MM.1S (cell line): ENCODE measurements at regions not wholly inside any gene's neighbourhood (a gene's known extent, or its start where the extent isn't known, plus 50 kb on each side); places are given as distances from the start of the nearest gene placed in this dataset.

Experiments
- DNase-seq: peaks from one replicate; pipeline ENCODE4 v3.0.0-alpha.2; 2015
- H2AFZ ChIP-seq: fragments of 300-600 bp; sonication (generic); 2 replicates; pipeline ENCODE4 v1.6.0; 2016; ENCODE audit warnings: antibody characterized with exemption, low read length
- H3F3A ChIP-seq: fragments of 300-600 bp; sonication (generic); 2 replicates; pipeline ENCODE4 v1.6.1; 2016; ENCODE audit warnings: mild to moderate bottlenecking, antibody characterized with exemption, low read length, moderate library complexity, mixed read lengths; ENCODE audit not compliant: insufficient read depth
- H3K27ac ChIP-seq: fragments of 300-600 bp; sonication (generic); 2 replicates; pipeline ENCODE4 v1.5.1; 2016; ENCODE audit warnings: mild to moderate bottlenecking, low read length
- H3K27me3 ChIP-seq: fragments of 300-600 bp; sonication (generic); replicated peaks from 2 replicates; pipeline ENCODE4 v1.6.0; 2016; ENCODE audit warnings: low read length; ENCODE audit not compliant: insufficient read depth
- H3K36me3 ChIP-seq: fragments of 300-600 bp; sonication (generic); replicated peaks from 2 replicates; pipeline ENCODE4 v1.6.1; 2016; ENCODE audit warnings: mild to moderate bottlenecking, low read length, mixed read lengths; ENCODE audit not compliant: insufficient read depth
- H3K4me1 ChIP-seq: fragments of 300-600 bp; sonication (generic); 2 replicates; pipeline ENCODE4 v1.6.1; 2016; ENCODE audit warnings: low read length, mixed read lengths
- H3K4me2 ChIP-seq: fragments of 300-600 bp; sonication (generic); 2 replicates; pipeline ENCODE4 v1.6.0; 2016; ENCODE audit warnings: low read depth, low read length
- H3K4me3 ChIP-seq: fragments of 300-600 bp; sonication (generic); 2 replicates; pipeline ENCODE4 v1.5.1; 2016; ENCODE audit warnings: low read length, mixed read lengths
- H3K79me2 ChIP-seq: fragments of 300-600 bp; sonication (generic); 2 replicates; pipeline ENCODE4 v1.6.1; 2016; ENCODE audit warnings: mixed run types, low read length, mixed read lengths
- H3K9ac ChIP-seq: fragments of 300-600 bp; sonication (generic); 2 replicates; pipeline ENCODE4 v1.6.1; 2016; ENCODE audit warnings: low read length, mixed read lengths
- H3K9me2 ChIP-seq: fragments of 300-600 bp; sonication (generic); replicated peaks from 2 replicates; pipeline ENCODE4 v1.6.1; 2016; ENCODE audit warnings: mild to moderate bottlenecking, low read length, mixed read lengths; ENCODE audit not compliant: insufficient read depth
- H3K9me3 ChIP-seq: fragments of 300-600 bp; sonication (generic); replicated peaks from 2 replicates; pipeline ENCODE4 v1.6.1; 2016; ENCODE audit warnings: mild to moderate bottlenecking, low read length, mixed read lengths; ENCODE audit not compliant: insufficient read depth
- H4K20me1 ChIP-seq: fragments of 300-600 bp; sonication (generic); 2 replicates; pipeline ENCODE4 v1.6.1; 2016; ENCODE audit warnings: mild to moderate bottlenecking, low read length, moderate library complexity, mixed read lengths; ENCODE audit not compliant: insufficient read depth
- EZH2 ChIP-seq: fragments of 300-600 bp; sonication (generic); optimal IDR thresholded peaks from 2 replicates; pipeline ENCODE3; 2017; ENCODE audit warnings: low read depth, mild to moderate bottlenecking, antibody characterized with exemption, low read length, mixed read lengths
- EZH2phosphoT487 ChIP-seq: fragments of 300-600 bp; sonication (generic); IDR thresholded peaks from 2 replicates; pipeline ENCODE4 v1.6.1; 2018; ENCODE audit warnings: antibody characterized with exemption, low read length
- TF ChIP-seq, protein P1 (sequence below): fragments of 300-600 bp; sonication (generic); IDR thresholded peaks from 2 replicates; pipeline ENCODE4 v1.5.1; 2016; ENCODE audit warnings: antibody characterized with exemption, low read length, mixed read lengths

DNA sequence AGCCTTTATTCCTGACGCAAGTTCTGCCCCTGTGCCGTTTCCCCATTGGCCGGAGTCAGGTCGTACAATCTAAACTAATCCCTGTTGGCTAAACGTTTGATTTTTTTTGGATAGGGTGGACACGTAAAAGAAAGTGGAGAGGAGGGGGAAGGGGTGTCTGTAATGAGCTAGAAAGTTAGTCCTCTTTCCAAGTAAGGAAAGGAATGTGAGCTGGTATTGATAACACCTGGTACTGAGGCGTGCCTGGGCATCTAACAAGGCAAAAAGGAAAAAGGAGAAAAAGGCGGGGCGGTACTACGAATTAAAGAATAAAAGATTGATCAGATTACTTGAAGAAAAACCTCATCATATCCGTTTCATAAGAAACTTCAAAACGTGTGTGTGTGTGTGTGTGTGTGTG lies 665.2 kb downstream of the ANXA1 start:
- DNase-seq: no peak
- Histone ChIP-seq H3K9me2 (no peaks in the 10 kb centered on the region), H3K9me3 (no peaks in the 10 kb centered on the region), H3K9ac (no peak overlapping the region), H3K4me2 (no peak overlapping the region), H3K27ac (no peak overlapping the region), H3K27me3 (no peaks in the 10 kb centered on the region), H4K20me1 (no peaks in the 10 kb centered on the region), H3F3A (no peaks in the 10 kb centered on the region), H3K79me2 (no peaks in the 10 kb centered on the region), H3K4me3 (no peak overlapping the region), H3K4me1 (no peaks in the 10 kb centered on the region), H2AFZ (no peak overlapping the region), H3K36me3 (no peaks in the 10 kb centered on the region)
- no peak for TF ChIP-seq EZH2phosphoT487
- TF ChIP-seq EZH2: no peak
- TF ChIP-seq, protein P1, sequence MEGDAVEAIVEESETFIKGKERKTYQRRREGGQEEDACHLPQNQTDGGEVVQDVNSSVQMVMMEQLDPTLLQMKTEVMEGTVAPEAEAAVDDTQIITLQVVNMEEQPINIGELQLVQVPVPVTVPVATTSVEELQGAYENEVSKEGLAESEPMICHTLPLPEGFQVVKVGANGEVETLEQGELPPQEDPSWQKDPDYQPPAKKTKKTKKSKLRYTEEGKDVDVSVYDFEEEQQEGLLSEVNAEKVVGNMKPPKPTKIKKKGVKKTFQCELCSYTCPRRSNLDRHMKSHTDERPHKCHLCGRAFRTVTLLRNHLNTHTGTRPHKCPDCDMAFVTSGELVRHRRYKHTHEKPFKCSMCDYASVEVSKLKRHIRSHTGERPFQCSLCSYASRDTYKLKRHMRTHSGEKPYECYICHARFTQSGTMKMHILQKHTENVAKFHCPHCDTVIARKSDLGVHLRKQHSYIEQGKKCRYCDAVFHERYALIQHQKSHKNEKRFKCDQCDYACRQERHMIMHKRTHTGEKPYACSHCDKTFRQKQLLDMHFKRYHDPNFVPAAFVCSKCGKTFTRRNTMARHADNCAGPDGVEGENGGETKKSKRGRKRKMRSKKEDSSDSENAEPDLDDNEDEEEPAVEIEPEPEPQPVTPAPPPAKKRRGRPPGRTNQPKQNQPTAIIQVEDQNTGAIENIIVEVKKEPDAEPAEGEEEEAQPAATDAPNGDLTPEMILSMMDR: no peak

DNA sequence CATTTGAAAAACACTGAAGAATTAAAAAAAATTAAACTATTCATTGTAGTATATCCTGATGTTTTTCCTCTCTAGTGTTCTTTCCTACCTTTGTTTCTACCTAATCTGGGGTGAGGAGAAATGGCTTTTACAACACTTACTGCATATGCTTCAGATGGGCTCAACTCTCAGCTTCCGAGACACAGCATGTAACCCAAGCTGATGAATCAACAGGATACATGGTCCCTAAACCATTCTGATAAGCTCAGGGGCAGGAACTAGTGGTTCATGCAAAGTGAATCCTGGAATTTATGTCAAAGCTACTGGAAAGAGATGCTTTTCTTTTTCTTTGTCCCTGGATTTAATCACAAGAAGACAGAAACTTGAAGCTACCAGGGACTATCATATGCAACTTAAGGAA lies 672.5 kb upstream of the RORB start:
- no peaks in the 10 kb centered on the region for H3K9me3 ChIP-seq
- no peaks in the 10 kb centered on the region for H3K79me2 ChIP-seq
- no peak for DNase-seq
- H3K36me3 ChIP-seq: no peaks in the 10 kb centered on the region
- TF ChIP-seq EZH2: no peak
- TF ChIP-seq, protein P1: no peak
- no peak for TF ChIP-seq EZH2phosphoT487
- H4K20me1 ChIP-seq: no peaks in the 10 kb centered on the region
- no peak overlapping the region for H3K27ac ChIP-seq
- no peaks in the 10 kb centered on the region for H3K27me3 ChIP-seq
- H3K9ac ChIP-seq: no peak overlapping the region
- no peak overlapping the region for H3K4me2 ChIP-seq
- H3F3A ChIP-seq: no peaks in the 10 kb centered on the region
- no peak overlapping the region for H3K4me3 ChIP-seq
- no peaks in the 10 kb centered on the region for H3K4me1 ChIP-seq
- no peaks in the 10 kb centered on the region for H3K9me2 ChIP-seq
- no peak overlapping the region for H2AFZ ChIP-seq

DNA sequence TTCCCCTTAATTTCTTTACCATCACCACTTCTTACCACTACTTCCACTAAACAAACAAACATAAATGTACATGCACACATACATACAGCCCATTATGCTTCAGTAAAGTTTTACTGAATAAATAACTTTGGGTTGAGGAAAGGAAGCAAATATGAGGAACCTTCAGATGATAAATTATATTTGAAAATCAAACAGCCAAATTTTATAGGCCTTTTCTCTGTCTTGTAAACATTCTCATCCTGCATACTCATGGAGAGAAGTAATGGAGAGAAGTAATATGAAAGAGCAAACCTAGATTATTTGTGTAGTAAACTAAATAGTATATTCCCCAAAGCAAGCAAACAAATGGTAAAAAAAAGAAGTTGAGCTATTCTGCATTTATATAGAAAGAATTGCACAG lies 658.3 kb upstream of the RORB start:
- no peak overlapping the region for H2AFZ ChIP-seq
- H3K4me3 ChIP-seq: no peak overlapping the region
- H3K27ac ChIP-seq: no peak overlapping the region
- H3K4me1 ChIP-seq: no peaks in the 10 kb centered on the region
- no peaks in the 10 kb centered on the region for H3K9me2 ChIP-seq
- no peaks in the 10 kb centered on the region for H3K9me3 ChIP-seq
- no peak overlapping the region for H3K4me2 ChIP-seq
- no peaks in the 10 kb centered on the region for H3K79me2 ChIP-seq
- no peaks in the 10 kb centered on the region for H3K27me3 ChIP-seq
- DNase-seq: no peak
- no peak overlapping the region for H3K9ac ChIP-seq
- no peak for TF ChIP-seq EZH2
- no peak for TF ChIP-seq EZH2phosphoT487
- TF ChIP-seq, protein P1: no peak
- no peaks in the 10 kb centered on the region for H4K20me1 ChIP-seq
- H3F3A ChIP-seq: no peaks in the 10 kb centered on the region
- H3K36me3 ChIP-seq: no peaks in the 10 kb centered on the region
